Activated B cell treated with CpG ODN at 0.5 μM for 24 hours (primary cell): ENCODE measurements at regions not wholly inside any gene's neighbourhood (a gene's known extent, or its start where the extent isn't known, plus 50 kb on each side); places are given as distances from the start of the nearest gene placed in this dataset.

Source experiments
- ATAC-seq: fragments of 200-7000 bp; cut with Tn5 transposase; one replicate; pipeline ENCODE4 v1.10.0; 2021; ENCODE audit warnings: low read depth, mild to moderate bottlenecking, moderate library complexity
- CTCF ChIA-PET: fragments of 350-600 bp; sonication (Branson Sonifier 250); formaldehyde crosslinking; loops from one replicate; lab custom pipeline; 2021; ENCODE audit warnings: antibody characterized with exemption; lab: Charles Lee
- POLR2A ChIA-PET: fragments of 350-600 bp; sonication (Branson Sonifier 250); formaldehyde crosslinking; loops from one replicate; lab custom pipeline; 2021; ENCODE audit warnings: antibody characterized with exemption; lab: Charles Lee
- DNase-seq: peaks from one replicate; pipeline ENCODE4 v3.0.0; 2022
- H3K27ac Mint-ChIP-seq: one replicate; pipeline ENCODE4 v1.8.0; 2020; ENCODE audit warnings: mixed read lengths
- H3K27me3 Mint-ChIP-seq: one replicate; pipeline ENCODE4 v1.8.0; 2021; ENCODE audit warnings: mixed read lengths
- H3K36me3 Mint-ChIP-seq: one replicate; pipeline ENCODE4 v1.8.0; 2021; ENCODE audit warnings: low read depth, mixed read lengths
- H3K4me1 Mint-ChIP-seq: one replicate; pipeline ENCODE4 v1.8.0; 2021; ENCODE audit warnings: mixed read lengths
- H3K4me3 Mint-ChIP-seq: one replicate; pipeline ENCODE4 v1.8.0; 2020; ENCODE audit warnings: mild to moderate bottlenecking, mixed read lengths
- H3K9me3 Mint-ChIP-seq: one replicate; pipeline ENCODE4 v1.8.0; 2020; ENCODE audit warnings: mixed read lengths
- CTCF ChIP-seq: fragments of 200-600 bp; IDR thresholded peaks from one replicate; pipeline ENCODE4 v1.8.0; 2022; ENCODE audit warnings: antibody characterized with exemption, mild to moderate bottlenecking
- intact Hi-C: fragments of 100-400 bp; cut with micrococcal nuclease; formaldehyde crosslinking; loops from one replicate; pipeline ENCODE4 v1.15.1; 2024

GRCh38 chr1:29829448-29830344 is 593.4 kb downstream of the PTPRU start:
- POLR2A ChIA-PET: no interaction called here
- no peak overlapping the region for H3K27ac Mint-ChIP-seq
- DNase-seq (no peak), ATAC-seq (no peak)
- no peak overlapping the region for H3K4me3 Mint-ChIP-seq
- no peaks in the 10 kb centered on the region for H3K4me1 Mint-ChIP-seq
- H3K9me3 Mint-ChIP-seq: no peaks in the 10 kb centered on the region
- CTCF ChIA-PET: no interaction called here
- H3K27me3 Mint-ChIP-seq: no peaks in the 10 kb centered on the region
- intact Hi-C loops: no loop called here
- TF ChIP-seq CTCF: no peak
- H3K36me3 Mint-ChIP-seq: no peaks in the 10 kb centered on the region

GRCh38 chr1:29828526-29829447 is 592.5 kb downstream of the PTPRU start:
- Mint-ChIP-seq H3K4me3 (no peak overlapping the region), H3K4me1 (no peaks in the 10 kb centered on the region), H3K27me3 (peaks cover under 1% of the 10 kb centered on the region), H3K27ac (no peak overlapping the region), H3K9me3 (no peaks in the 10 kb centered on the region), H3K36me3 (no peaks in the 10 kb centered on the region)
- DNase-seq (no peak), ATAC-seq (no peak)
- CTCF ChIA-PET: no interaction called here
- POLR2A ChIA-PET: no interaction called here
- TF ChIP-seq CTCF: no peak
- intact Hi-C loops: no loop called here

- Mint-ChIP-seq H3K36me3 (no peaks in the 10 kb centered on the region), H3K9me3 (no peaks in the 10 kb centered on the region), H3K4me1 (no peaks in the 10 kb centered on the region), H3K27ac (no peak overlapping the region), H3K4me3 (no peak overlapping the region), H3K27me3 (peaks cover 2% of the 10 kb centered on the region)
- no peak for DNase-seq
- intact Hi-C loops: no loop called here
- TF ChIP-seq CTCF: no peak
- ATAC-seq: no peak
- CTCF ChIA-PET: no interaction called here
- POLR2A ChIA-PET: no interaction called here
Observed at GRCh38 chr1:29827801-29828525, 591.6 kb downstream of the PTPRU start.

- ATAC-seq (no peak), DNase-seq (no peak)
- no peak overlapping the region for H3K27ac Mint-ChIP-seq
- CTCF ChIA-PET: no interaction called here
- no peaks in the 10 kb centered on the region for H3K36me3 Mint-ChIP-seq
- no peak overlapping the region for H3K4me3 Mint-ChIP-seq
- H3K9me3 Mint-ChIP-seq: no peaks in the 10 kb centered on the region
- POLR2A ChIA-PET: no interaction called here
- H3K27me3 Mint-ChIP-seq: peaks cover 7% of the 10 kb centered on the region
- TF ChIP-seq CTCF: no peak
- intact Hi-C loops: no loop called here
- no peaks in the 10 kb centered on the region for H3K4me1 Mint-ChIP-seq
Observed at GRCh38 chr1:29827237-29827750, 591.0 kb downstream of the PTPRU start.
